ENCODE measurements at regions not wholly inside any gene's neighbourhood (a gene's known extent, or its start where the extent isn't known, plus 50 kb on each side); places are given as distances from the start of the nearest gene placed in this dataset.

DNA sequence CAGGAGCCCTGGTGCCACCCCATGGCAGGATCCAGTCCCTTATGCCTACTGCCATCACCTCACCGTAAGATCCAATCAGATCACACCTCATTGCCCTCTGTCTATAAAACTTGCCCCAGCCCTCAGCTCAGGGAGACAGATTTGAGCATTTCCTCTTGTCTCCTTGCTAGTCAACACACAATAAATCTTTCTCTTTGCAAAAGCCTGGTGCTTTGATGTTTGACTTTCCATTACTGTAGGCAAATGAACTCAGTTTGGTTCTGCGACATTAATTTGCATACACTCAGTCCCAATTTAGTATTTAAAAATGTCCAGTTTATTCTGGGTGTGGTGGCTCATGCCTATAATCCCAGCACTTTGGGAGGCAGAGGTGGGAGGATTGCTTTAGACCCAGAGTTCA lies 188.4 kb downstream of the AEBP2 start:
- no peak for ATAC-seq

DNA sequence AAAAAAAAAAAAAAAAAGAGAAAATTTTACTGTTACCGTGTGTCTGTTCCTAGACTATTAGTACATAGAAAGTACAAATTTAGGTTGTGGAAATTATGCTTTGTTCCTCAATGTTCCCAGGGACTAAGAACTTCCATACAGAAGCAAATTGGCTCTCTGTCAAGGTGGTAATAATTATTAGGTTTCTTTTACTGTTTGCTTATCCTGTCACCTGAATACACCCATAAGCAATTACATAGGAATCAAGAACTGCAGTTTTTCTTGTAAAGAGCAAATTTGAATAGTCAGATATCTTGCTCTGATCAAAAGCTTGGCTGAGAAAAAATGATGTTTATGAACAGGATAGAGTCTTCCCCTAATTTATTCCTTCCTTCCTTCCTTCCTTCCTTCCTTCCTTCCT lies 191.2 kb downstream of the AEBP2 start:
- no peak for ATAC-seq

DNA sequence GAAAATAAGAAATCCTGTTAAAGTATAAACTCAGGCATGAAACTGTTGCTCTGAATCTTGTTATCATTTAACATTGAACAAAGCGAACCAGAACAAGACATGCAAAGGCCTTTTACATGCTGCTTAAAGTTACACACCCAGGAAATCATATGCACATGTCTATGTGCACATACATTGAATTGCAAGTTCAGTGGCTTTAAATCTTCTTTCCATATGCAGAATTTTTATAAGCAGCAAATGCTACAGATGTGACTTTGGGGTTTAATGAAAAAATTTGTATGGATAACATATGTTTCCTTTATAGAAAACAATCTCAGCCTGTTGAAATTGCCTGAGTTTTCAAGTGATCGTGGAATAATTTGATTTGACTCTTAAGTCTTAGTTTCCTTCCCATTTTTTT lies 193.9 kb downstream of the AEBP2 start:
- no peak for ATAC-seq

DNA sequence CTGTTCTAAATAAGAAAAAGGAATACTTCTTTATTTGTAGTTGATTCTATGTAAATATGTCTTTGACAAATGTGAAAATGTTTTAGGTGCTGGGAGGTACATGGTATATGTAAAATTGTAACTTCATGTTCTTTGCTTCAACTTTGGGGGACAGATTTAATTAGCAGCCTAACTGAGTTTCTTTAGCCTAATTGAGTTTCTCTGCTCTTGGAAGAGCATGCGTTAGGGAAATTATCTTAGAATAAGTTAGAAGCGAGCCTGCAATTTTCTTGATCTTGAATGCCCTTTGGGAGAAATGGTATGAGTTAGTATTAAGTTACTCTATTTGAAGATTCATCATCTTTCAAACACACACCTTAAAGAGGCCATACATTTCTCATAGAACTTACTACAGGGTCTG lies 194.3 kb downstream of the AEBP2 start:
- ATAC-seq = no peak

- ATAC-seq = no peak
These were observed 200.6 kb downstream of the AEBP2 start for GRCh38 chr12:19639781-19640415.

- no peak for ATAC-seq
These were observed 202.2 kb downstream of the AEBP2 start for GRCh38 chr12:19641235-19642080.

DNA sequence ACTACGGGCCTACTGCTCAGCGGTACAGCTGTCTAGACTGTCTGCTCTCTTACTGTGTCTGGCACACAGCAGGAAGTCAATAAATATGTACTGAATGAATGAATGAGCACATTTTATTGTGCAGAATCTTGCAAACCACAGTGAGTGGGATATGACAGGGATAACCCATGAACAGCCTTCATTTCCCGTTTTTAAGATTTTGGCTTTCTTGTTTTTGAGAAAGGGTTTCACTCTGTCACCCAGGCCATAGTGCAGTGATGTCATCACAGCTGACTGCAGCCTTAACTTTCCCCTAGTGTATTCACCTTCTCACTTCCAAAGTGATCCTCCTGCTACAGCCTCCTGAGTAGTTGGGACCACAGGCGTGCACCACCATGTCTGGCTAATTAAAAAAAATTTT lies 203.1 kb downstream of the AEBP2 start:
- ATAC-seq = no peak

DNA sequence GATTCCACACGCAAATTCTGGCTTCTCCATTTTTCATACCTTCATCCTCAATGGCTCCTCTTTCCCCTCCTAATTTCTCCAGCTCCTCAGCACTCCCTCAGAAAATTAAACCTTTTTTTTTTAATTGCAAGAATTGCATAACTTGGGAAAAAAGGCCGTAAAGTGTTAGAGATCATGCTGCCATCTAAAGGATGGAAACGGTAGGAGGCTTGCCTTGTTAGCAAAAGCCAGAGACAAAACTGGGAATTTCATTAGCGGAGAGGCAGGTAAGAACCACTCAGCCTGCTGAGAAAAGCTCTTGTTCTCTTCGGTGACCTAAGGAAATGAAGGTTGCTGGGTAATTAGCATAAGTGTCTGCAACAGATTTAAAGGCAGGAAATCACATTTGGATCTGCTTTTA lies 204.3 kb downstream of the AEBP2 start:
- ATAC-seq = no peak

DNA sequence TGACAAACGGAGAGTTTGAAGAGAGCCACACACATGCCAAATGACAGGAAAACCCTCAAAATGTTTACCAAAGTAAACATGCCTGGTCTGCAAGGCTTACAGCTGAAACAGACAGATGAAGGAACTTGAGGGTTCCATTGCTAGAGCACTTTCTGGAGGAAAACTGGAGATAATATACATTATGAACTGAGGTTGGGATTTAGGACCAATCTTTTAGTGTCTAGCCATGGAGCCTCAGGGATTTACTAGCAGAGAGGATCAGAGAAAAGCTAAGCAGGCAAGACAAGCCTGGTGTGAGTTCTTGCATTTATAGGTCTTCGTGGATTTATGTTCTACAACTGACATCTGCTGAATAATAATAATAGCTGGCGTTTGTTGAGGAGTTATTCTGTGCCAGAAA lies 205.3 kb downstream of the AEBP2 start:
- no peak for ATAC-seq

DNA sequence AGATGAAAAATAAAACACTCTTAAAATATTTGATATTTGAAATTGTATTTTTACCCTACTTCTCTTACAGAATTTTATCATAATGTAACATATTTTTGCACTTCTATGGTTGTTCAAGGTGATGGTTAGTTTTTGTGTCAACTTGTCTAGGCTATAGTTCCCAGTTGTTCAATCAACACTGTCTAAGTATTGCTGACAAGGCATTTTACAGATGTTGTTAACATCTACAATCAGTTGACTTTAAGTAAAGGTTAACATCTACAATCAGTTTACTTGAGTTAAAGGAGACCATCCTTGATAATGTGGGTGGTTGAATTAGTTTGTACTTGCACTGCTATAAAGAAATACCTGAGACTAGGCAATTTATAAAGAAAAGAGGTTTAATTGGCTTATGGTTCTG lies 206.5 kb downstream of the AEBP2 start:
- ATAC-seq = no peak

DNA sequence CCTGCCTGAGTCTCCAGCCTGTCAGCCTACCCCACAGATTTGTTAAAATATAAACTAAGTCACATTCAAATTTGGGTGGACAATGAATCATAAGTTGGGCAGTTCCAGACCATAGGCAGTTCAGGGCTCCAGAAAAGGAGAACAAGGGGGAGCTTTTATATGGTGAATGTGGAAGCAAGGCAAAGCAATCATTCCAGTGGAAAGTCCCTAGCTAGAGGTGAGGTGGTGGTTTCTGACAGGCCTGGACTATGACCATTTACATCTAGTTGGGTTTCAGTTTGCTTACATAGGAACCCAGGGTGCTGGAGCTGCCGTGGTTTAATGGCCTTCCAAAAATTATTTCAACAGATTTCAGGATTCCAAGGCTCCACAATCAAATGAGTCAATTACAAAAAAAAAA lies 207.3 kb downstream of the AEBP2 start:
- ATAC-seq = no peak

- ATAC-seq = no peak
These were observed 208.7 kb downstream of the AEBP2 start for GRCh38 chr12:19647806-19648556.

DNA sequence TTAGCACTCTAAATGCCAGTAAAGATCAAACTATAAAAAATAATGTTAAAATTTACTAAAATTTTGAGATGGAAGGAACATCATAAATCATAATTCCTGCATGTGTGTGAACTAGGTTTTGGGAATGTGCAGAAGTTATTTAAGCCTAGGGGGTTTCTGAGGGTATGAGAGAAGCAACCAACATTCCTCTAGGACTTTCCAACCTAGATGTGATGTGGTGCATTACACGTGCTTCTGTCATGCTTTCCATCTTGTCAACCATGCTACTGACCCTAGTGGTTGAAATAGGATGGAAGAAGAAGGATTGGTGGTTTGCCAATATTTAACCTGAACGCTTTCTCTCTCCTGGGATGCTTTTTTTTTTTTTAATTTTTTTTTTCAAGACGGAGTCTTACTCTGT lies 209.3 kb downstream of the AEBP2 start:
- ATAC-seq = no peak

GRCh38 chr12:19652386-19652785 lies 213.1 kb downstream of the AEBP2 start:
- no peak for ATAC-seq

DNA sequence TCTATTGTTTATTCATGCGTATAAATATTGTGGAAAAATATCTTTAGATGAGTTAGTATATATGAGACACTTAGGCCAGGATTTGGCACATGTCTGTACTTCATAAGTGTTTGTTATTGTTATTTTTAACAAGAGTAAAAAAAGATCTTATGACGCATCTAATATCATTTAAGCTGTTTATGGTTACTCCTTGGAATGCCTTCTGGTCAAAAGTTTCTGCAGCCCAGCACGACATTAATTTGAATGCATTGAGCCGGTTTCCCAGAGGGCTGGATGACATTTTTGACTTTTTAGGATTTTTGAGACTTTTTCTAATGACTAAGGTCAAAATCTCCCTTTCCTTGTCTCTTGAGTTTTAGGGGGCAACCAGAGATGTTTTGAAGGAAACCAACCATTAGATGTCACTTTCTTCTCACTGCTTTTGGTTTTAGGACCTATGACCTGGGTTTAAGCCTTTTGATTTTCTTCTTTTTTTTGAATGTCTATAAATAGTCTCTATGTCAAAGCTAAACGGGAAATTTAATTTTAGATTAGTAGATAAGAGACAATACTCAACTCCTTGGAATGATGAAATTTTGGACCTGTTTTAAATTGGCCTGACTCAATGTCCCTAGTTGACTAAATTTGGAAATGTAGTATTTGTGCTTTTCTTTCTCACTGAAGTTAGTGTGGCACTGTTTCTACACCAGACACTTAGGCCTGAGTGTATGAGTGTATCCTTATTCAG lies 215.5 kb downstream of the AEBP2 start:
- ATAC-seq = no peak

GRCh38 chr12:19657118-19657731 lies 217.9 kb downstream of the AEBP2 start:
- ATAC-seq = no peak

DNA sequence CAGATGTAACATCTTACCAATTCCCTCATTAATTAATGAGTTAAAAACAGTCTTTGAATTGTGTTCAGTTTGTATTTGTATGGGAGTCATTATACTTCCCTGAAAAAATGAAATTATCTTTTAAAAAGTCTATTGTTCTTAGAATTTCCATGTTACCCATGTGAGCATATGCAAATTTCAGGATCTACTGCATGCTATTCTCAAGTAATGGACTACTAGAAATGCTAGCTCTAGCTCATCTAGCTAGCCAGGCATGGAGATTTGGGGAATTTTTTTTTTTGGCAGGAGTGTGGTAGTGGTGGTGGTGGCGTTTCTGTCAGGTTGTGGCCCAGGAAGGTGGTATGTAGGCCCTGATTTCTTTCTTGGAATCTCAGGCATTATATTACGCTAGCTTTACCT lies 218.4 kb downstream of the AEBP2 start:
- ATAC-seq = no peak

DNA sequence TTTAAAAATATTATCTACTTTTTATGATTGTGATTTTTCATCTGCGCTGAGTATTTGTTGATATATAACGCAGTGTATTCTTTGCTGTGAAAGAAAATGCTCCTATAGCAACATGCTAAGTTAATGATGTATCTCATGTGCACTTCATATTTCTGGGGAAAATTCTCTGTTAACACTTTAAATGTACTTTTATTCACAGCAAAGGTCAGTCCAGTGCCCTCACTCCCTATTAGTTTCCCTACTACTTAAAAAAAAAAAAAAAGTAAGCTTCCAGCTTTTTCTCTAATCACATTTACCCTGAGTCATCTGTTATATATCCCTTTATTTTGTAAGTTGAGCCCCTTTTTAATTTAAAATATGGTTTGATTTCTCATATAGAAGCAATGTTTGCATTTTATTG lies 219.8 kb downstream of the AEBP2 start:
- ATAC-seq = no peak

GRCh38 chr12:19659501-19659900 lies 220.2 kb downstream of the AEBP2 start:
- ATAC-seq = no peak

- no peak for ATAC-seq
These were observed 226.0 kb downstream of the AEBP2 start for GRCh38 chr12:19665121-19665900.

DNA sequence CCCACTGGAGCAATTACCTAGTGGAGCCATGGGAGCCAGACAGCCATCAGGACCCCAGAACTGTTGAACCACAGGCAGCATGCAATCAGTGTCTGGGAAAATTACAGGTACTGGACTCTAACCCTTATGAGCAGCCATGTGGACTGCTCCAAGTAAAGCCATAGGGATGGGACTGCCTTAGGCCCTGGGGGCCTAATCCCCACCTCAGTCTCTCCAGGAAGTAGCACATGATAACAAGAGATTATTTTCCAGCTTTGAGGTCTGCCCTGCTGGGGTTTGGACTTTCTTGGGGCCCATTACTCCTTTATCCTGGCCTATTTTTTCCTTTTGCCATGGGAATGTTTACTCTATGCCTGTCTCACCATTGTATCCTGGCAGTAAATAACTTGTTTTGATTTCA lies 226.8 kb downstream of the AEBP2 start:
- no peak for ATAC-seq

- no peak for ATAC-seq
These were observed 230.5 kb downstream of the AEBP2 start for GRCh38 chr12:19669793-19670192.

All from activated CD4-positive, CD25-positive, alpha-beta regulatory T cell treated with anti-CD3 and anti-CD28 coated beads, Interleukin-2, amount 50 U/mL, for 24 hours (primary cell).